H9 (cell line): ENCODE measurements at regions not wholly inside any gene's neighbourhood (a gene's known extent, or its start where the extent isn't known, plus 50 kb on each side); places are given as distances from the start of the nearest gene placed in this dataset.

Experiments
- DNase-seq: peaks from one replicate; pipeline ENCODE4 v3.0.0-alpha.2; 2017
- H2AFZ ChIP-seq: one replicate; pipeline ENCODE4 v1.6.1; 2013; ENCODE audit warnings: mild to moderate bottlenecking, low read length, control low read depth, moderate library complexity
- H2AK5ac ChIP-seq: 2 replicates; pipeline ENCODE4 v1.6.1; 2013; ENCODE audit warnings: low read length, control low read depth, mixed read lengths; ENCODE audit not compliant: insufficient read length
- H2BK120ac ChIP-seq: one replicate; pipeline ENCODE4 v1.6.1; 2013; ENCODE audit warnings: low read depth, mild to moderate bottlenecking, low read length, control low read depth, inconsistent platforms; ENCODE audit not compliant: poor library complexity, severe bottlenecking
- H2BK12ac ChIP-seq: 2 replicates; pipeline ENCODE4 v1.6.1; 2013; ENCODE audit warnings: low read length, control low read depth, mixed read lengths, low read depth; ENCODE audit not compliant: insufficient read length
- H2BK15ac ChIP-seq: 2 replicates; pipeline ENCODE4 v1.6.1; 2013; ENCODE audit warnings: low read depth, low read length, control low read depth
- H2BK20ac ChIP-seq: one replicate; pipeline ENCODE4 v1.6.1; 2013; ENCODE audit warnings: low read depth, mild to moderate bottlenecking, low read length, control low read depth, inconsistent platforms; ENCODE audit not compliant: poor library complexity, severe bottlenecking
- H2BK5ac ChIP-seq: 2 replicates; pipeline ENCODE4 v1.6.1; 2013; ENCODE audit warnings: low read length, control low read depth, mixed read lengths; ENCODE audit not compliant: insufficient read length
- H3K14ac ChIP-seq: 2 replicates; pipeline ENCODE4 v1.6.1; 2013; ENCODE audit warnings: low read length, control low read depth; ENCODE audit not compliant: insufficient read depth
- H3K18ac ChIP-seq: 2 replicates; pipeline ENCODE4 v1.6.1; 2013; ENCODE audit warnings: low read depth, mild to moderate bottlenecking, mixed read lengths, low read length, control low read depth; ENCODE audit not compliant: insufficient read length
- H3K23ac ChIP-seq: 2 replicates; pipeline ENCODE4 v1.6.1; 2013; ENCODE audit warnings: low read length, control low read depth, mixed read lengths, low read depth; ENCODE audit not compliant: insufficient read length
- H3K23me2 ChIP-seq: 2 replicates; pipeline ENCODE4 v1.6.1; 2013; ENCODE audit warnings: low read depth, mild to moderate bottlenecking, mixed read lengths, low read length, control low read depth; ENCODE audit not compliant: insufficient read length, poor library complexity, severe bottlenecking
- H3K27ac ChIP-seq: 2 replicates; pipeline ENCODE4 v1.5.1; 2013; ENCODE audit warnings: low read length, control low read depth, mixed read lengths, low read depth; ENCODE audit not compliant: insufficient read length
- H3K27me3 ChIP-seq: 2 replicates; pipeline ENCODE4 v1.6.1; 2013; ENCODE audit warnings: low read length, control low read depth, inconsistent platforms; ENCODE audit not compliant: insufficient read depth
- H3K4ac ChIP-seq: 2 replicates; pipeline ENCODE4 v1.6.1; 2013; ENCODE audit warnings: low read depth, mild to moderate bottlenecking, control low read depth, inconsistent platforms, low read length, moderate library complexity
- H3K4me1 ChIP-seq: 2 replicates; pipeline ENCODE4 v1.6.1; 2013; ENCODE audit warnings: low read length, control low read depth, inconsistent platforms; ENCODE audit not compliant: insufficient read depth
- H3K4me2 ChIP-seq: 2 replicates; pipeline ENCODE4 v1.6.1; 2013; ENCODE audit warnings: low read length, control low read depth, mixed read lengths; ENCODE audit not compliant: insufficient read length, insufficient read depth
- H3K56ac ChIP-seq: 2 replicates; pipeline ENCODE4 v1.6.1; 2013; ENCODE audit warnings: low read depth, mild to moderate bottlenecking, mixed read lengths, low read length, control low read depth; ENCODE audit not compliant: insufficient read length
- H3K79me1 ChIP-seq: 2 replicates; pipeline ENCODE4 v1.6.1; 2013; ENCODE audit warnings: low read depth, mild to moderate bottlenecking, moderate library complexity, low read length, control low read depth, inconsistent platforms; ENCODE audit not compliant: insufficient read depth, poor library complexity, severe bottlenecking
- H3K79me2 ChIP-seq: 2 replicates; pipeline ENCODE4 v1.6.1; 2013; ENCODE audit warnings: low read length, control low read depth, inconsistent platforms; ENCODE audit not compliant: insufficient read depth
- H3K9ac ChIP-seq: 2 replicates; pipeline ENCODE4 v1.6.1; 2013; ENCODE audit warnings: low read length, control low read depth, mixed read lengths; ENCODE audit not compliant: insufficient read length; ENCODE audit errors: extremely low read depth
- H3K9me3 ChIP-seq: one replicate; pipeline ENCODE4 v1.6.1; 2013; ENCODE audit warnings: low read depth, low read length, inconsistent platforms; ENCODE audit not compliant: control insufficient read depth
- H3T11ph ChIP-seq: one replicate; pipeline ENCODE4 v1.6.1; 2013; ENCODE audit warnings: mild to moderate bottlenecking, low read length, control low read depth, inconsistent platforms
- H4K20me1 ChIP-seq: one replicate; pipeline ENCODE4 v1.6.1; 2013; ENCODE audit not compliant: control insufficient read depth, insufficient read length, insufficient read depth
- H4K5ac ChIP-seq: 2 replicates; pipeline ENCODE4 v1.6.1; 2013; ENCODE audit warnings: low read depth, mild to moderate bottlenecking, mixed read lengths, low read length, control low read depth; ENCODE audit not compliant: insufficient read length
- H4K8ac ChIP-seq: replicated peaks from 2 replicates; pipeline ENCODE4 v1.6.1; 2013; ENCODE audit warnings: low read length, control low read depth, mixed read lengths, low read depth; ENCODE audit not compliant: insufficient read length
- H4K91ac ChIP-seq: 2 replicates; pipeline ENCODE4 v1.6.1; 2013; ENCODE audit warnings: low read depth, mild to moderate bottlenecking, moderate library complexity, mixed read lengths, low read length, control low read depth; ENCODE audit not compliant: insufficient read length
- H3K27ac Mint-ChIP-seq, 3 experiments: 2 replicates in 2 of 3; 3 replicates in 1 of 3; pipeline ENCODE4 v1.8.0; 2020 to 2021; ENCODE audit warnings: mixed read lengths in 3 of 3, mild to moderate bottlenecking in 1 of 3, moderate library complexity in 1 of 3
- H3K27me3 Mint-ChIP-seq: 2 replicates; pipeline ENCODE4 v1.8.0; 2021; ENCODE audit warnings: low read depth, mild to moderate bottlenecking, moderate library complexity, mixed read lengths
- H3K36me3 Mint-ChIP-seq, 3 experiments: 2 replicates in 2 of 3; 3 replicates in 1 of 3; pipeline ENCODE4 v1.8.0; 2020 to 2021; ENCODE audit warnings: low read depth in 3 of 3, mixed read lengths in 3 of 3; ENCODE audit not compliant: insufficient read depth in 1 of 3
- H3K4me1 Mint-ChIP-seq, 2 experiments: 2 replicates each; pipeline ENCODE4 v1.8.0; 2020; ENCODE audit warnings: mixed read lengths in 2 of 2
- H3K4me3 Mint-ChIP-seq, 2 experiments: 2 replicates in 1 of 2; 3 replicates in 1 of 2; pipeline ENCODE4 v1.8.0; 2020 to 2021; ENCODE audit warnings: mild to moderate bottlenecking in 2 of 2, mixed read lengths in 2 of 2, moderate library complexity in 1 of 2
- H3K9me3 Mint-ChIP-seq, 2 experiments: 2 replicates in 1 of 2; 3 replicates in 1 of 2; pipeline ENCODE4 v1.8.0; 2020; ENCODE audit warnings: mild to moderate bottlenecking in 2 of 2, mixed read lengths in 2 of 2, moderate library complexity in 1 of 2
- CTCF ChIP-seq: fragments of 200-600 bp; sonication (generic); conservative IDR thresholded peaks from 3 replicates; pipeline ENCODE4 v1.8.0; 2021; ENCODE audit warnings: antibody characterized with exemption, mild to moderate bottlenecking
- WGBS: extraction: QIAGEN DNeasy Blood & Tissue Kit; methylation state at CpG from one replicate; pipeline ENCODE4 v1.1.7; 2013; ENCODE audit warnings: missing lambda C conversion rate, low lambda C conversion rate, mixed read lengths; ENCODE audit not compliant: insufficient read length; ENCODE audit errors: extremely low coverage; 5-methylcytosine and 5-hydroxymethylcytosine counted together

DNA sequence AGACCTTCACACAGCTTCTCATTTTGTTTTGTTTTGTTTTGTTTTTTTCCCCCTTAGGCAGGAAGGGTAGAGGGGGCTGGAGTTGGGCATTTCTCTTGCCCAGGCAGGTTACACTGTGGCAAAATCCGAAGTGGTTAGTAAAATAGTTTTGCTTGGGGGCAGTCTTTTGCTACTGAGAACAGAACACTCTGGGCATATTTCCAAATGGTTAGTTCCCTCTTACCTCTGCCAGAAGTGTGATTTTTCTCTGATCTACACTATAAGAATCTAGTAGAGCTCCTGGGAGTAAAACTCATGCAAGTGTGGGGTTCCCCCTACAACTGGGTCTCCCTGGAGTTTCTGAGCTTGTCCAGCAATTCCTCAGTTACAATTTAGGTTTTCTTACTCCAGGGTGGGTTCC is 61.7 kb downstream of the NPS start:
- Histone ChIP-seq H3K4ac (no peak overlapping the region), H3K14ac (no peak overlapping the region), H4K8ac (no peak overlapping the region), H3K9me3 (no peaks in the 10 kb centered on the region), H3K56ac (no peak overlapping the region), H3K4me2 (no peak overlapping the region), H3K23ac (no peak overlapping the region), H4K20me1 (no peaks in the 10 kb centered on the region), H2BK20ac (no peak overlapping the region), H3K79me1 (no peaks in the 10 kb centered on the region), H3T11ph (no peak overlapping the region), H3K23me2 (no peaks in the 10 kb centered on the region), H3K18ac (no peak overlapping the region), H2BK15ac (no peak overlapping the region), H2AK5ac (no peak overlapping the region), H2BK120ac (no peak overlapping the region), H3K9ac (no peak overlapping the region), H4K5ac (no peak overlapping the region), H2AFZ (no peak overlapping the region), H3K79me2 (no peaks in the 10 kb centered on the region), H3K27me3 (no peaks in the 10 kb centered on the region), H3K4me1 (peaks cover 4% of the 10 kb centered on the region; the same call in 1 of the 2 replicates), H4K91ac (no peak overlapping the region), H2BK12ac (no peak overlapping the region), H3K27ac (no peak overlapping the region), H2BK5ac (no peak overlapping the region)
- TF ChIP-seq CTCF: no peak
- WGBS: no CpG with 5 or more reads among the region's 1 CpG
- peaks cover 17 to 19% of the 10 kb centered on the region in 2 experiments; a peak in 4 of 5 replicates for H3K9me3 Mint-ChIP-seq
- peaks cover 0 to 18% (median 3%) of the 10 kb centered on the region in 3 experiments; a peak in 3 of 7 replicates for H3K36me3 Mint-ChIP-seq
- peaks cover 6% of the 10 kb centered on the region for H3K27me3 Mint-ChIP-seq
- peaks cover 11 to 13% of the 10 kb centered on the region in 2 experiments for H3K4me1 Mint-ChIP-seq
- no peak overlapping the region for H3K27ac Mint-ChIP-seq
- H3K4me3 Mint-ChIP-seq: no peak overlapping the region
- no peak for DNase-seq
